Adrenal gland (tissue), 9 donors: ENCODE measurements at regions not wholly inside any gene's neighbourhood (a gene's known extent, or its start where the extent isn't known, plus 50 kb on each side); places are given as distances from the start of the nearest gene placed in this dataset.

Experiments
- DNase-seq, 7 donors: peaks; one replicate each; pipeline ENCODE4 v3.0.0-alpha.2; 2019 to 2020
- H3K27ac ChIP-seq, 5 donors: fragments of 200-600 bp; sonication (generic) in 4 of 5; 1 replicate in 3 of 5; 2 replicates in 2 of 5; pipeline versions ENCODE4 v1.5.1 to v1.8.0; 2016 to 2020; ENCODE audit warnings: mild to moderate bottlenecking in 1 of 5
- H3K27me3 ChIP-seq: fragments of 200-600 bp; 2 replicates; pipeline ENCODE4 v1.8.0; 2021
- H3K36me3 ChIP-seq, 2 donors: fragments of 200-600 bp; replicated peaks in 1 of 2; 1 replicate in 1 of 2; 2 replicates in 1 of 2; pipeline versions ENCODE4 v1.5.1 to v1.8.0; 2018 to 2022
- H3K4me1 ChIP-seq, 2 donors: fragments of 200-600 bp; replicated peaks in 1 of 2; 1 replicate in 1 of 2; 2 replicates in 1 of 2; pipeline versions ENCODE4 v1.5.1 to v1.8.0; 2018 to 2021
- H3K4me3 ChIP-seq, 4 donors: fragments of 200-600 bp; sonication (generic) in 3 of 4; one replicate each; pipeline ENCODE4 v1.5.1; 2016 to 2018
- H3K9me3 ChIP-seq, 3 donors: fragments of 200-600 bp; sonication (generic) in 1 of 3; replicated peaks in 1 of 3; 1 replicate in 2 of 3; 2 replicates in 1 of 3; pipeline versions ENCODE4 v1.5.1 to v1.8.0; 2016 to 2021
- CTCF ChIP-seq, 6 experiments: fragments of 450-650 bp in 4 of 6; fragments of 200-600 bp in 2 of 6; sonication (generic) in 1 of 6; IDR thresholded peaks; 1 replicate in 5 of 6; 2 replicates in 1 of 6; pipeline versions ENCODE4 v1.5.1 to v1.8.0; 2016 to 2021; ENCODE audit warnings: antibody characterized with exemption in 6 of 6, mild to moderate bottlenecking in 2 of 6, moderate library complexity in 1 of 6
- POLR2A ChIP-seq, 2 donors: fragments of 450-650 bp; IDR thresholded peaks; one replicate each; pipeline ENCODE4 v1.6.1; 2017; ENCODE audit warnings: antibody characterized with exemption in 2 of 2, mild to moderate bottlenecking in 2 of 2, moderate library complexity in 1 of 2
- WGBS, 4 donors: extraction: QIAGEN DNeasy Blood & Tissue Kit in 2 of 4; methylation state at CpG; one replicate each; pipeline versions ENCODE4 v1.1.5 to v1.1.7; 2013 to 2017; 5-methylcytosine and 5-hydroxymethylcytosine counted together
- intact Hi-C, 2 donors: fragments of 100-400 bp; cut with DNase I; formaldehyde crosslinking; loops; one replicate each; pipeline versions ENCODE4 v1.14.1 to v1.15.0; 2022 to 2023
- donor health status: healthy with polysubstance abuse.
- donor health status: Bipolar disorder and iron deficiency.
- donor health status: DM: yes; HTN: yes; CAD: no.
- donor health status: DM: no; HTN: no; CAD: no.
- donor health status: DM: no; HTN: no; CAD: no.

- TF ChIP-seq CTCF (IDR thresholded peaks at IDR 0.05) (no peak), POLR2A (IDR thresholded peaks at IDR 0.05) (no peak)
- Histone ChIP-seq H3K4me1 (no peaks in the 10 kb centered on the region), H3K4me3 (no peak overlapping the region), H3K36me3 (no peaks in the 10 kb centered on the region), H3K27ac (no peak overlapping the region), H3K9me3 (no peaks in the 10 kb centered on the region), H3K27me3 (no peaks in the 10 kb centered on the region)
- no peak for DNase-seq
- intact Hi-C loops = no loop called here
- 79 to 91% (median 88%) methylated on average over 2 of the region's 2 CpGs for WGBS, 4 donors
These were observed 66.3 kb upstream of the PUDP start for GRCh38 chrX:7214251-7214650.

GRCh38 chrX:7205037-7205577, 57.2 kb upstream of the PUDP start:
- Histone ChIP-seq H3K4me3 (no peak overlapping the region), H3K9me3 (no peaks in the 10 kb centered on the region), H3K27ac (no peak overlapping the region), H3K36me3 (no peaks in the 10 kb centered on the region), H3K4me1 (no peaks in the 10 kb centered on the region), H3K27me3 (no peaks in the 10 kb centered on the region)
- intact Hi-C loops = no loop called here
- no peak for DNase-seq
- TF ChIP-seq POLR2A (IDR thresholded peaks at IDR 0.05) (no peak), CTCF (IDR thresholded peaks at IDR 0.05) (no peak)
- WGBS, 4 donors = 55 to 76% (median 61%) methylated on average over 2 of the region's 2 CpGs

GRCh38 chrX:7204619-7205018, 56.7 kb upstream of the PUDP start:
- no peaks in the 10 kb centered on the region for H3K9me3 ChIP-seq
- no peak for TF ChIP-seq CTCF (IDR thresholded peaks at IDR 0.05)
- no peak for TF ChIP-seq POLR2A (IDR thresholded peaks at IDR 0.05)
- DNase-seq = no peak
- WGBS, 4 donors = 93 to 97% (median 97%) methylated on average over 1 of the region's 1 CpG
- no peaks in the 10 kb centered on the region for H3K27me3 ChIP-seq
- H3K36me3 ChIP-seq = no peaks in the 10 kb centered on the region
- H3K4me3 ChIP-seq = no peak overlapping the region
- no peaks in the 10 kb centered on the region for H3K4me1 ChIP-seq
- intact Hi-C loops = no loop called here
- H3K27ac ChIP-seq = no peak overlapping the region

- no peak overlapping the region for H3K27ac ChIP-seq
- TF ChIP-seq CTCF (IDR thresholded peaks at IDR 0.05) = no peak
- no peak for TF ChIP-seq POLR2A (IDR thresholded peaks at IDR 0.05)
- no peaks in the 10 kb centered on the region for H3K4me1 ChIP-seq
- H3K27me3 ChIP-seq = no peaks in the 10 kb centered on the region
- no peak overlapping the region for H3K4me3 ChIP-seq
- WGBS, 4 donors = 90 to 97% (median 93%) methylated on average over 3 of the region's 3 CpGs
- intact Hi-C loops = no loop called here
- no peaks in the 10 kb centered on the region for H3K36me3 ChIP-seq
- no peak for DNase-seq
- H3K9me3 ChIP-seq = no peaks in the 10 kb centered on the region
These were observed 54.3 kb upstream of the PUDP start for GRCh38 chrX:7202206-7202605.
